SU-DHL-6 (cell line): ENCODE measurements at regions not wholly inside any gene's neighbourhood (a gene's known extent, or its start where the extent isn't known, plus 50 kb on each side); places are given as distances from the start of the nearest gene placed in this dataset.

Experiments used
- EZH2phosphoT487 ChIP-seq: fragments of 200-600 bp; sonication (generic), shearing (Covaris generic); conservative IDR thresholded peaks from 2 replicates; pipeline ENCODE4 v1.6.1; 2018; ENCODE audit warnings: mild to moderate bottlenecking, antibody characterized with exemption, low read length, moderate library complexity, mixed read lengths
- TF ChIP-seq, protein P1 (sequence below): fragments of 200-600 bp; sonication (generic); IDR thresholded peaks from one replicate; pipeline ENCODE4 v1.5.1; 2017; ENCODE audit warnings: antibody characterized with exemption, mild to moderate bottlenecking, low read length, moderate library complexity; ENCODE audit not compliant: insufficient read depth, poor library complexity, severe bottlenecking

DNA sequence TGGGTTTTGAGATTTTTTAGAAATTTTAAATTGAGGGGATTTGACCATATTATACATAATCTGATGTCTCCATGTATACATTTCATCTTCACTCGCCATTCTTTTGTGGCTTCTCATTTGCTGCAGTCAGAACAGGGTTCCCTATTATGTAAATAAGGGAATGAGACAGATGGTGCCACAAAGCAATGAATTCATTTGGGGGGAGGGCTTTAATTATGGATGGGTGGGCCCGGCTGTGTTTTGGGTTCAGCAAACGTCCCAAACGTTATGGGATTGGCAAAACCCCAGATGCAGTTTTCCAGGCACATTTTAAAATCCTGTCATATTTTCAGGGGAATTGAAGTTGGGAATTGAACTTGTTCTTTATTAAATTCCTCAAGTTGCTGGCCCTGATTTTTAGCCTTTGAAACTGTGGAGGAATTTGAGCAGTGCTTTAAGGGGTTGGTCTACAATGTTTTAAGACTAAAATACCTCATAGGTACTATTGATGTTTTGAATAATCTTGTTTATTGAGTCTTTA, 558.5 kb upstream of the ZNF462 start:
- TF ChIP-seq, protein P1, sequence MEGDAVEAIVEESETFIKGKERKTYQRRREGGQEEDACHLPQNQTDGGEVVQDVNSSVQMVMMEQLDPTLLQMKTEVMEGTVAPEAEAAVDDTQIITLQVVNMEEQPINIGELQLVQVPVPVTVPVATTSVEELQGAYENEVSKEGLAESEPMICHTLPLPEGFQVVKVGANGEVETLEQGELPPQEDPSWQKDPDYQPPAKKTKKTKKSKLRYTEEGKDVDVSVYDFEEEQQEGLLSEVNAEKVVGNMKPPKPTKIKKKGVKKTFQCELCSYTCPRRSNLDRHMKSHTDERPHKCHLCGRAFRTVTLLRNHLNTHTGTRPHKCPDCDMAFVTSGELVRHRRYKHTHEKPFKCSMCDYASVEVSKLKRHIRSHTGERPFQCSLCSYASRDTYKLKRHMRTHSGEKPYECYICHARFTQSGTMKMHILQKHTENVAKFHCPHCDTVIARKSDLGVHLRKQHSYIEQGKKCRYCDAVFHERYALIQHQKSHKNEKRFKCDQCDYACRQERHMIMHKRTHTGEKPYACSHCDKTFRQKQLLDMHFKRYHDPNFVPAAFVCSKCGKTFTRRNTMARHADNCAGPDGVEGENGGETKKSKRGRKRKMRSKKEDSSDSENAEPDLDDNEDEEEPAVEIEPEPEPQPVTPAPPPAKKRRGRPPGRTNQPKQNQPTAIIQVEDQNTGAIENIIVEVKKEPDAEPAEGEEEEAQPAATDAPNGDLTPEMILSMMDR: no peak
- no peak for TF ChIP-seq EZH2phosphoT487
